GM12874 (cell line): ENCODE measurements at regions not wholly inside any gene's neighbourhood (a gene's known extent, or its start where the extent isn't known, plus 50 kb on each side); places are given as distances from the start of the nearest gene placed in this dataset.

Experiments used
- CTCF ChIP-seq: IDR thresholded peaks from 2 replicates; pipeline ENCODE4 v1.5.1; 2011; ENCODE audit warnings: low read depth, mild to moderate bottlenecking, control low read depth, low read length, moderate library complexity; ENCODE audit not compliant: insufficient read depth

DNA sequence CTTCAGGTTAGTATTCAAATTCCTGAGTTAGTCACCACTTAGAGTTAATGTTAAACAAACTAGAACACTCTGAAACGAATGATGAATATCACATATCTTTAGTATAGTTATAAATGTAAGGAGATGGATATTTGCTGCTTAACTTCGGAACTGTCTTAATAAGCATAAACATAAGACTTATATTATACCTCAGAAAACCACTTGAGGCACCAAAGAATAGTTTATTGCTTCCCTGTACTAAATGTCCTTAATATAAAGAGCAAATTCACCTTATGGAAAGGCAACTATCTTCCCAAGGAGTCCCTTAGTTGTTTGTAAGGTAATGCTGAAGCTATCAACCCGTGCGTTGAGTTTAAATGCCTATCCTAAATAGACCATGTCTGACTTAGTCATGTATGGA, 300.0 kb upstream of the ADAMTSL1 start:
- TF ChIP-seq CTCF = no peak

DNA sequence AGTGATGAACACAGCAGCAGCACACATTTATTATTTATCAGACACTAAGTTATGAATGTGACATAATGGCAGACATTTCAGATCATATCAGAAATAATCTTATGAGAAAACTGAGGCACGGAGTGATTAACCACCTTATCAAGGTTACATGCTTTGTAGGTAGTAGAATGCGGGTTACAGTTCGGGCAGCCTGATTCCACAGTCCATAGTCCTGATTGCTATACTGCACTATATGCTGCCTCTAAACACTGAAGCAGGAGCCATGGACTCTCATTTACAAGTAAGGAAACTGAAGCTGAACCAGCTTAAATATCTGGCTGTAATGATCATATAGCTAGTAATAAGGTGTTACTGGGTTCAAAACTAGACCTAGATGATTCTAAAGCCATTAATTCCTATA, 291.3 kb upstream of the ADAMTSL1 start:
- TF ChIP-seq CTCF = no peak

DNA sequence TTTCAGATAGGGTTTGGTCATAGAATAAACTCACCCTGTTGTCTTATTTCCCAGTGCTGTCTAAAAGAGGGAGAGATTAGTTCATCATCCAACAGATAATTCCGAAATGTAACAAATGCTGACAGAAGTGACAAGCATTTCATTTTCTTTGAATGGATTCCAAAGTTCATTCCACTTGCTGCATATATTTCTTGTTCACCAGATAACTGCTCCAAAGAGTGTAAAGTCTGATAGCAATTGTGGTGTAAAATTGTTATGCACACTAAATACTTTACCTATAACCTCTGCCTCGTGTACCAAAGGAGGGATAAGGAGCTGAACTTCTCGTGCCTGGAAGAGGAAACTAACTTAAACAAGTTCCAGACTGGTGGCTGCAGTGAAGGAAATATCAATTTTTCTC, 290.0 kb upstream of the ADAMTSL1 start:
- no peak for TF ChIP-seq CTCF

- TF ChIP-seq CTCF = no peak
Measured at GRCh38 chr9:18184401-18184800, 289.6 kb upstream of the ADAMTSL1 start.

DNA sequence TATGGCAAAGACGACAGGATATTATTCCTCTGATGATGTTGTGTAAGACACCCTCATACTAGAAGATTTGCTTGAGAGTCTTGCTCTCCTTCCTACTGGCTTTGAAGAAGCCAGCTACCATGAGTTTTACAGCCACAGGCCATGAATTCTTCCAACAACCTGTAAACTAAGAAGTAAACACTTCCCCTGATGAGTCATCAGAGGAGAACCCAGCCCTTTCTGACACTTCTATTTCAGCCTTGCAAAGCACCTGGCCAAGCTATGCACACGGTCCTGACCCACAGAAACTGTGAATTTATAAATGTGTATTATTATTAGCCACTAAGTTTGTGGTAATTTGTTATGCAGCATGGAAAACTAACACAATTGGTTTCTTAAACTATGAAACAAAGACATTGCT, 288.8 kb upstream of the ADAMTSL1 start:
- TF ChIP-seq CTCF = no peak

- TF ChIP-seq CTCF = no peak
Measured at GRCh38 chr9:18188971-18189370, 285.0 kb upstream of the ADAMTSL1 start.

- TF ChIP-seq CTCF = no peak
Measured at GRCh38 chr9:18189871-18190670, 283.9 kb upstream of the ADAMTSL1 start.
